22Rv1 (cell line): ENCODE measurements at regions not wholly inside any gene's neighbourhood (a gene's known extent, or its start where the extent isn't known, plus 50 kb on each side); places are given as distances from the start of the nearest gene placed in this dataset.

Experiments used
- H3K27ac ChIP-seq: fragments of 450-650 bp; 2 replicates; pipeline ENCODE4 v1.5.1; 2017
- ZFX ChIP-seq: fragments of 450-650 bp; IDR thresholded peaks from 2 replicates; pipeline ENCODE4 v1.6.1; 2017; ENCODE audit warnings: antibody characterized with exemption, borderline replicate concordance
- TF ChIP-seq, protein P1 (sequence below): fragments of 450-650 bp; IDR thresholded peaks from 2 replicates; pipeline ENCODE4 v1.5.1; 2017; ENCODE audit warnings: mild to moderate bottlenecking

DNA sequence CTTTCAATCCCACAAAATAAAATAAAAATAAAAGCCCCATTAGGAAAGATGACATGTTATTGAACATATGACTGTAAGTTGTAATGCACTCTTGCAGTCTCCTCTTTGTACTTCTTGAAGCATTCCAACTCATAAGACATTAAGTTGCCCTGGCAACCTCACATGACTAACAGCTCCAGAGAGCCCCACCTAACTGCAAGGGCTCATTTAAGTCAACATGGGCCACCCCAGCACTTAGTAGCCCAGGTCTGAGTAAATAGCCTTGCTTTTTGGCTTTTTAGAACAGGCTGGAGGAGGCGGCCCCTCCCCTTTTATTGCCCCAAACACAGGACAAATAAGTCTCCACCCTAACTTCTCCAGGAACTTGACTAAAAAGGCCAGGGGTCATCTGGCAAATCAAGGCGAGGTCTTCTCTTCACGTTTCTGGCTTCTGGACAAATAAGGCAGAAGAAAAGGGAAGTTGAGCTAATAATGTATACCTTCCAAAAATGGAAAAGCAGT is 135.1 kb downstream of the TMCO5A start:
- TF ChIP-seq, protein P1, sequence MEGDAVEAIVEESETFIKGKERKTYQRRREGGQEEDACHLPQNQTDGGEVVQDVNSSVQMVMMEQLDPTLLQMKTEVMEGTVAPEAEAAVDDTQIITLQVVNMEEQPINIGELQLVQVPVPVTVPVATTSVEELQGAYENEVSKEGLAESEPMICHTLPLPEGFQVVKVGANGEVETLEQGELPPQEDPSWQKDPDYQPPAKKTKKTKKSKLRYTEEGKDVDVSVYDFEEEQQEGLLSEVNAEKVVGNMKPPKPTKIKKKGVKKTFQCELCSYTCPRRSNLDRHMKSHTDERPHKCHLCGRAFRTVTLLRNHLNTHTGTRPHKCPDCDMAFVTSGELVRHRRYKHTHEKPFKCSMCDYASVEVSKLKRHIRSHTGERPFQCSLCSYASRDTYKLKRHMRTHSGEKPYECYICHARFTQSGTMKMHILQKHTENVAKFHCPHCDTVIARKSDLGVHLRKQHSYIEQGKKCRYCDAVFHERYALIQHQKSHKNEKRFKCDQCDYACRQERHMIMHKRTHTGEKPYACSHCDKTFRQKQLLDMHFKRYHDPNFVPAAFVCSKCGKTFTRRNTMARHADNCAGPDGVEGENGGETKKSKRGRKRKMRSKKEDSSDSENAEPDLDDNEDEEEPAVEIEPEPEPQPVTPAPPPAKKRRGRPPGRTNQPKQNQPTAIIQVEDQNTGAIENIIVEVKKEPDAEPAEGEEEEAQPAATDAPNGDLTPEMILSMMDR: no peak
- no peak for TF ChIP-seq ZFX
- no peak overlapping the region for H3K27ac ChIP-seq

DNA sequence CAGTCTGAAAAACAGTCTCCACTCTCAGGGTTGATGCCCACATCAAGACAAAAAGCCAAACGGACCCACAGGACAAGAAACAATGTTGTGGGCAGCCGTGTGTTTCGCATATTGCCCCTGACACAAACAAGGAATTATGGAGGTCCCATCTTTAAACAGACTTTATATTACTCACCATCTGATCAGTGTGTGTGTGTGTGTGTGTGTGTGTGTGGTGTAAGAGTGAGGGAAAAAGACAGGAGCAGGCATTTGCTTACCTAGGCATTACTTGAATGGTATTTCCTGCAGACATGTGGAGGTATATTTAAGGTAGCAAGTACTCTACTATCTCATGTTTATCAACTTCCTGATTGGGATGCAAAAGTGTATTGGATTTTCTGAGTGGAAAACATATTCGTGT is 136.3 kb downstream of the TMCO5A start:
- no peak for TF ChIP-seq ZFX
- TF ChIP-seq, protein P1: no peak
- no peak overlapping the region for H3K27ac ChIP-seq

DNA sequence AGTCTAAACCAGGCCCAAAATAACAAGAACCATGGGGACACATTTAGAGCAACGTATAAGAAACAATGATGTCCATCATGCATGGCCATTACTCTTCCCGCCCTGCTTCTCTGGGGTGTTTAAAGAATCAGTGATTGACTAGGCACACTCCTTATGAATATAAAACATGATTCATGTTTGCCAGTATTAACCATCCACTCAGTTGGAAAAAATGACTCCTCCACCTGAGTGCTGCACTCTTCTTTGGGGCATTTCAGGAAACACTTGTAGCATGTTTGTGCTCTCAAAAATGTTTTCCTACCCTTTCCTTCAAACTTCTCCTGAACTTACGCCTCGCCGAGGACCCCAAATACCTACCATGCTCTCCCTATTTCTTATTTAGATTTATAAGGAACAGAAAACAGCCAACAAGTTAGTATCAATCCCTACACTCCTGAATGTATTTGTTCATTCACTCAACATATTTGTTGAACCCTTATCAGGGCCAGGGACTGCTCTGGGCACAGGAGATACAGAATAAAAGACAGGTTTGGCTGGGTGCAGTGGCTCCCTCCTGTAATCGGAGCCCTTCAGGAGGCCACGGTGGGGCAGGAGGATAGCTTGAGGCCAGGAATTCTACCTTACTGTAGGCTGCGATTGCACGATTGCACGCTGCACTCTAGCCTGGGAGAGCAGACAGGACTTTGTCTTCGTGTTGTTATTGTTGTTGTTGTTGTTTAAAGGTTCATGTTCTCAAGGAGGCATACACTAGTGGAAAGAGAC is 137.0 kb downstream of the TMCO5A start:
- H3K27ac ChIP-seq: no peak overlapping the region
- no peak for TF ChIP-seq ZFX
- TF ChIP-seq, protein P1: no peak

DNA sequence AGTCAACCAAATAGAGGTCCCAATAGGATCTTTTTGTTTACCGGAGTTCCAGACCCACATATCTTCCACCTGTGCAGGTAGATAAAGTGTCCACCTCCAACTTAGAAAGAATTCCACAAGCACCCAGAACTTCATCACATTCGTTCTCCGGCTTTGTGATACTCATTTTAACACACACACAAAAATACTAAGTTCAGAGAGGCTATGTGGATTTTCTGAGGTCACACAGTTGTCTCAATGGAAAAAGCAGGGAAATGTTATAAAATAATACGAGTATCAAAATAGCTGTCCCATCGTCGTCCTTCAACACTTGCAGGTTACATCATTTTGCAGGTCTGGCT is 137.5 kb downstream of the TMCO5A start:
- TF ChIP-seq, protein P1: no peak
- TF ChIP-seq ZFX: no peak
- peak overlapping the region; percentile 86 for H3K27ac ChIP-seq

DNA sequence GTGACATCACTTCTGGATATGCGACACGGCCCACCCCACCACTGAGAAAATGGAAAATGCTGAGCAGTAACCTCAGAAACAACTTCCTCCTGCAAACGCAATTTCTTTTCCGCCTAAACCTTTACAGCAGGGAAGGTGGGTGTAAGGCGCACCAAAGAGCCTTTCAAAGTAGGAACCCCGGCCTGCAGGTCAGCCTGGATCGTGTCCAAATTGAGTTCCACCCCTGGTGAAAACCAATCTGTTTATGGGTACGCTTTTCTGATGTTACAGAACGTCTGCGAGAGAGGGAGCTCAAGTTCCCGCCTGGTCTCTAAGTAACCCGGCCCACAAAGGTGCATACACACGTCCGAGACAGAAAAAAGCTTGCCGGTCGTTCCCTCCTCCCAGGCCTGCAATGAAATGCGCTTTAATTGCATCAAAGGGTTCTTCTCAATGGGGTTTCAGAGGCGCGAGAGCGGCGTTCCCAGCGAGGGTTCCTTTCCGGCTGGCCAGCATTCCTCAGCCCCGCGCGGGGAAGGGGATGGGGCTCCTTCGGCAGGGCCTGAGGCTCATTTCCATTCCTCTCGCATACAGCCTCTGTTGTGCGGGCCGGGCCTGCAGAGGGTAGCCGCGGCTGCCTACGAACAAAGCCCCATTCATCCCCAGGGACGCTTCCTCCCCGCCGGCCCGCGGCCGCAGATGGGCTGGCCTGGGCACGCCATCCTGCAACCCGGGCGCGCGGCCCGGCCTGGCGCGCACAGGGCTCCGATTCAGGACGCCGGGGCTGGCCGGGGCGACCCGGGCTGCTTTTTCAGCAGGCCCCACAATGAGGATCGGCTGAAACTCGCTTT is 138.1 kb downstream of the TMCO5A start:
- TF ChIP-seq ZFX: no peak
- TF ChIP-seq, protein P1: peak; percentile 55
- peak overlapping the region; percentile 86 for H3K27ac ChIP-seq

DNA sequence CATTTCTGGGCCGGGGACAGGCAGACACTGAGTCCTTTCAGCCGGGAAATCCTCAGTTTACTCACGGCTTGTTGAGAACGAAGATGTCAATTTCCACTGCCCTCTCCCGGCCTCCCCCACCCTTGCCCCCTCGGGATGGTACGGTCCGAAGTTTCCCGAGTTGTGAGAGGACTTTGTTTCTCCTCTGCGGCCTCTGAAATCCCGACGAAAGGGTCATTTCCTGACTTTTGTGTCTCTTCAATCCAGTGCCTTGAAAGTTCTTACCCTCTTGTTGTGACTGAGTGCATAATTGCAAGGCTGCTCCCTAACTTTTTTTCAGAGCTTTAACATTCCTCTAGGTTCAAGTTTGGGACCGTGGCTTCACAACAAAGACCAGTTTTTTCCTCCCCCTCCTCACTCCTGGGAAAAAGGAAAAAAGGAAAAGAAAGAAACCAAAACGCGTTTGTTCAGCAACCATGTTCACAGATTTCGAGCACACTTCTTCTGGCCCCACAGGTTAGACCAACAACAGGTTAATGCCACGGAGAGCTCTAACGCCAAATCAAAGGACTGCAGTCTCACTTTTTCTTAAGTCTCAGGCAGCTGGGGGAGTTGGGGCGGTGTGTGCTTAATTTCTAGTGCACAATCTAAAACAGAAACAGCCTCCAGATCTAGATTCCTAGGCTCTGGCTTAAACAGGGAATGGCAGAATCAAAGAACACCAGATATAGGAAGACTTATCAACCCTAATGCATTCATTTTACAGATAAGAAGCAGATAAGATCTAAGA is 138.9 kb downstream of the TMCO5A start:
- H3K27ac ChIP-seq: peak overlapping the region; percentile 86

More for the DNA sequence above, 138.9 kb downstream of the TMCO5A start:
- TF ChIP-seq ZFX: no peak
- TF ChIP-seq, protein P1: no peak
